WTC11 (cell line): ENCODE measurements at regions not wholly inside any gene's neighbourhood (a gene's known extent, or its start where the extent isn't known, plus 50 kb on each side); places are given as distances from the start of the nearest gene placed in this dataset.

Source experiments
- ATAC-seq: fragments of 200-7000 bp; cut with Tn5 transposase; 2 replicates; pipeline ENCODE4 v1.10.0; 2021; ENCODE audit warnings: mild to moderate bottlenecking, moderate library complexity
- CTCF ChIA-PET: fragments of 300-600 bp; sonication (Branson Sonifier 250); formaldehyde crosslinking; loops from one replicate; lab custom pipeline; 2021; ENCODE audit warnings: antibody characterized with exemption; lab: Charles Lee
- POLR2A ChIA-PET: fragments of 350-600 bp; sonication (Branson Sonifier 250); formaldehyde crosslinking; loops from one replicate; lab custom pipeline; 2021; ENCODE audit warnings: antibody characterized with exemption; lab: Charles Lee
- DNase-seq: peaks from one replicate; pipeline ENCODE4 v3.0.0; 2021; ENCODE audit warnings: low spot score
- H3K27ac Mint-ChIP-seq: 2 replicates; pipeline ENCODE4 v1.8.0; 2021; ENCODE audit warnings: mixed read lengths
- H3K27me3 Mint-ChIP-seq: 2 replicates; pipeline ENCODE4 v1.8.0; 2021; ENCODE audit warnings: low read depth, mild to moderate bottlenecking, moderate library complexity, mixed read lengths
- H3K36me3 Mint-ChIP-seq: 2 replicates; pipeline ENCODE4 v1.8.0; 2021; ENCODE audit warnings: mixed read lengths
- H3K4me1 Mint-ChIP-seq: 2 replicates; pipeline ENCODE4 v1.8.0; 2022; ENCODE audit warnings: mixed read lengths
- H3K4me3 Mint-ChIP-seq: 2 replicates; pipeline ENCODE4 v1.8.0; 2021; ENCODE audit warnings: mild to moderate bottlenecking, moderate library complexity, mixed read lengths
- H3K9me3 Mint-ChIP-seq: 2 replicates; pipeline ENCODE4 v1.8.0; 2021; ENCODE audit warnings: mixed read lengths
- CREB1 ChIP-seq: sonication (generic); formaldehyde crosslinking; IDR thresholded peaks from 2 replicates; pipeline ENCODE4 v1.8.0; 2023; ENCODE audit warnings: mild to moderate bottlenecking, missing genetic modification reagents
- CTCF ChIP-seq: fragments of 200-600 bp; IDR thresholded peaks from 2 replicates; pipeline ENCODE4 v1.8.0; 2022; ENCODE audit warnings: antibody characterized with exemption
- E2F1 ChIP-seq: sonication (generic); formaldehyde crosslinking; IDR thresholded peaks from 2 replicates; pipeline ENCODE4 v1.8.0; 2022; ENCODE audit warnings: mild to moderate bottlenecking, missing genetic modification reagents
- E2F4 ChIP-seq: sonication (generic); formaldehyde crosslinking; IDR thresholded peaks from 2 replicates; pipeline ENCODE4 v1.8.1; 2022; ENCODE audit warnings: low read depth, mild to moderate bottlenecking, moderate library complexity, missing genetic modification reagents, borderline replicate concordance
- ERG ChIP-seq: fragments of 250-450 bp; sonication (Bioruptor Pico); IDR thresholded peaks from 2 replicates; pipeline ENCODE4 v1.8.0; 2021; ENCODE audit warnings: mild to moderate bottlenecking
- ESRRA ChIP-seq: sonication (generic); formaldehyde crosslinking; IDR thresholded peaks from 2 replicates; pipeline ENCODE4 v1.8.1; 2022; ENCODE audit warnings: mild to moderate bottlenecking, missing genetic modification reagents, borderline replicate concordance
- ETV6 ChIP-seq: sonication (generic); formaldehyde crosslinking; IDR thresholded peaks from 2 replicates; pipeline ENCODE4 v1.8.1; 2022; ENCODE audit warnings: mild to moderate bottlenecking, missing genetic modification reagents
- FOXJ3 ChIP-seq: sonication (generic); formaldehyde crosslinking; IDR thresholded peaks from 2 replicates; pipeline ENCODE4 v1.9.0; 2021; ENCODE audit warnings: missing genetic modification reagents, mild to moderate bottlenecking, borderline replicate concordance
- FOXK1 ChIP-seq: sonication (generic); formaldehyde crosslinking; IDR thresholded peaks from 2 replicates; pipeline ENCODE4 v1.8.0; 2022; ENCODE audit warnings: mild to moderate bottlenecking, moderate library complexity, missing genetic modification reagents
- GRHL2 ChIP-seq: fragments of 250-450 bp; sonication (Bioruptor Pico); IDR thresholded peaks from 2 replicates; pipeline ENCODE4 v1.8.0; 2022; ENCODE audit warnings: mild to moderate bottlenecking, moderate library complexity; ENCODE audit not compliant: insufficient replicate concordance, severe bottlenecking
- JUN ChIP-seq: sonication (generic); formaldehyde crosslinking; IDR thresholded peaks from 2 replicates; pipeline ENCODE4 v1.8.0; 2023; ENCODE audit warnings: mild to moderate bottlenecking, missing genetic modification reagents
- MAX ChIP-seq: sonication (generic); formaldehyde crosslinking; IDR thresholded peaks from 2 replicates; pipeline ENCODE4 v1.8.0; 2022; ENCODE audit warnings: mild to moderate bottlenecking, missing genetic modification reagents
- MXD4 ChIP-seq: fragments of 250-450 bp; sonication (Bioruptor Pico); IDR thresholded peaks from 2 replicates; pipeline ENCODE4 v1.8.0; 2021; ENCODE audit warnings: mild to moderate bottlenecking, moderate library complexity, borderline replicate concordance
- NFYB ChIP-seq: sonication (generic); formaldehyde crosslinking; conservative IDR thresholded peaks from 2 replicates; pipeline ENCODE4 v1.8.0; 2022; ENCODE audit warnings: low read depth, missing genetic modification reagents
- NR3C1 ChIP-seq: sonication (generic); formaldehyde crosslinking; conservative IDR thresholded peaks from 2 replicates; pipeline ENCODE4 v1.8.1; 2023; ENCODE audit warnings: low read depth, mild to moderate bottlenecking, missing genetic modification reagents
- SP1 ChIP-seq: sonication (generic); formaldehyde crosslinking; conservative IDR thresholded peaks from 2 replicates; pipeline ENCODE4 v1.8.1; 2022; ENCODE audit warnings: missing genetic modification reagents
- TEAD1 ChIP-seq: sonication (generic); formaldehyde crosslinking; IDR thresholded peaks from 2 replicates; pipeline ENCODE4 v1.8.0; 2022; ENCODE audit warnings: mild to moderate bottlenecking, missing genetic modification reagents
- TEAD4 ChIP-seq: sonication (generic); formaldehyde crosslinking; IDR thresholded peaks from 2 replicates; pipeline ENCODE4 v1.8.0; 2022; ENCODE audit warnings: mild to moderate bottlenecking, missing genetic modification reagents
- USF2 ChIP-seq: sonication (generic); formaldehyde crosslinking; IDR thresholded peaks from 2 replicates; pipeline ENCODE4 v1.8.1; 2023; ENCODE audit warnings: mild to moderate bottlenecking, missing genetic modification reagents, moderate library complexity
- ZNF232 ChIP-seq: sonication (generic); formaldehyde crosslinking; IDR thresholded peaks from 2 replicates; pipeline ENCODE4 v1.8.0; 2022; ENCODE audit warnings: mild to moderate bottlenecking, missing genetic modification reagents
- ZNF263 ChIP-seq: sonication (generic); formaldehyde crosslinking; IDR thresholded peaks from 2 replicates; pipeline ENCODE4 v1.8.1; 2022; ENCODE audit warnings: low read depth, mild to moderate bottlenecking, moderate library complexity, missing genetic modification reagents
- ZNF281 ChIP-seq: sonication (generic); formaldehyde crosslinking; IDR thresholded peaks from 2 replicates; pipeline ENCODE4 v1.8.0; 2023; ENCODE audit warnings: mild to moderate bottlenecking, missing genetic modification reagents
- ZNF512 ChIP-seq: sonication (generic); formaldehyde crosslinking; IDR thresholded peaks from 2 replicates; pipeline ENCODE4 v1.8.1; 2022; ENCODE audit warnings: missing genetic modification reagents, borderline replicate concordance

GRCh38 chr21:38729754-38730379 is 75.9 kb upstream of the ETS2 start:
- no peak overlapping the region for H3K27ac Mint-ChIP-seq
- peaks cover 9% of the 10 kb centered on the region; the same call in 1 of the 2 replicates for H3K36me3 Mint-ChIP-seq
- H3K27me3 Mint-ChIP-seq: no peaks in the 10 kb centered on the region
- ChIA-PET CTCF (interaction anchor here (0.7 to 1.1 kb wide), 2 partner anchors 18 to 407 kb away, joined by 3 to 4 read pairs; no protein-coding TSS in a partner anchor), POLR2A (no interaction called here)
- no peak for TF ChIP-seq ZNF263 (CRISPR knock-in tag)
- no peak for TF ChIP-seq SP1
- no peak for TF ChIP-seq E2F4
- no peak for TF ChIP-seq FOXJ3 (CRISPR knock-in tag)
- no peak for TF ChIP-seq TEAD1
- TF ChIP-seq ZNF512 (CRISPR knock-in tag): no peak
- no peak for TF ChIP-seq JUN (CRISPR knock-in tag)
- no peak for TF ChIP-seq NFYB
- TF ChIP-seq USF2: no peak
- TF ChIP-seq GRHL2 (CRISPR knock-in tag): no peak
- TF ChIP-seq ZNF232: no peak
- TF ChIP-seq ERG: no peak
- no peak for TF ChIP-seq ESRRA (CRISPR knock-in tag)
- no peak for TF ChIP-seq MXD4 (CRISPR knock-in tag)
- peaks cover 19% of the 10 kb centered on the region for H3K4me1 Mint-ChIP-seq
- ATAC-seq (no peak), DNase-seq (no peak)
- H3K9me3 Mint-ChIP-seq: peaks cover 17% of the 10 kb centered on the region
- no peak overlapping the region for H3K4me3 Mint-ChIP-seq

- peak; percentile 89 for ATAC-seq
- Mint-ChIP-seq H3K27ac (peak overlapping the region; percentile 98), H3K4me1 (peaks cover 31% of the 10 kb centered on the region), H3K9me3 (no peaks in the 10 kb centered on the region), H3K4me3 (peak overlapping the region; percentile 75), H3K36me3 (no peaks in the 10 kb centered on the region), H3K27me3 (peaks cover 4% of the 10 kb centered on the region; the same call in 1 of the 2 replicates)
- DNase-seq: peak; percentile 94
- ChIA-PET CTCF (interaction anchor here (0.6 to 2.0 kb wide), 7 partner anchors 16 to 404 kb away, joined by 3 to 15 read pairs (median 4); partner anchors contain the start of gene ETS2), POLR2A (no interaction called here)
- TF ChIP-seq NR3C1: no peak
- 0 out of 2 replicates have a peak, but pooled peaks have one; percentile 28 for TF ChIP-seq CREB1 (CRISPR knock-in tag)
- TF ChIP-seq JUN (CRISPR knock-in tag): no peak
- TF ChIP-seq TEAD4: no peak
- peak; percentile 42; the same call in 1 of the 2 replicates for TF ChIP-seq ZNF281
- TF ChIP-seq CTCF: peak; percentile 89
- peak; percentile 95 for TF ChIP-seq MAX (CRISPR knock-in tag)
- TF ChIP-seq FOXK1 (CRISPR knock-in tag): 0 out of 2 replicates have a peak, but pooled peaks have one; percentile 48
- 0 out of 2 replicates have a peak, but pooled peaks have one; percentile 19 for TF ChIP-seq E2F1 (CRISPR knock-in tag)
- TF ChIP-seq ETV6 (CRISPR knock-in tag): peak; percentile 70; the same call in 1 of the 2 replicates
These were observed 71.7 kb upstream of the ETS2 start for GRCh38 chr21:38733972-38734546.
